NCI-H524 treated with DMSO at 0.1 percent for 48 hours (cell line): ENCODE measurements at regions not wholly inside any gene's neighbourhood (a gene's known extent, or its start where the extent isn't known, plus 50 kb on each side); places are given as distances from the start of the nearest gene placed in this dataset.

Source experiments
- DNase-seq: peaks from one replicate; lab custom pipeline; 2025; lab: John Stamatoyannopoulos, UW

- DNase-seq: no peak
Measured at GRCh38 chr2:201968476-201968875, 65.2 kb upstream of the FZD7 start.

DNA sequence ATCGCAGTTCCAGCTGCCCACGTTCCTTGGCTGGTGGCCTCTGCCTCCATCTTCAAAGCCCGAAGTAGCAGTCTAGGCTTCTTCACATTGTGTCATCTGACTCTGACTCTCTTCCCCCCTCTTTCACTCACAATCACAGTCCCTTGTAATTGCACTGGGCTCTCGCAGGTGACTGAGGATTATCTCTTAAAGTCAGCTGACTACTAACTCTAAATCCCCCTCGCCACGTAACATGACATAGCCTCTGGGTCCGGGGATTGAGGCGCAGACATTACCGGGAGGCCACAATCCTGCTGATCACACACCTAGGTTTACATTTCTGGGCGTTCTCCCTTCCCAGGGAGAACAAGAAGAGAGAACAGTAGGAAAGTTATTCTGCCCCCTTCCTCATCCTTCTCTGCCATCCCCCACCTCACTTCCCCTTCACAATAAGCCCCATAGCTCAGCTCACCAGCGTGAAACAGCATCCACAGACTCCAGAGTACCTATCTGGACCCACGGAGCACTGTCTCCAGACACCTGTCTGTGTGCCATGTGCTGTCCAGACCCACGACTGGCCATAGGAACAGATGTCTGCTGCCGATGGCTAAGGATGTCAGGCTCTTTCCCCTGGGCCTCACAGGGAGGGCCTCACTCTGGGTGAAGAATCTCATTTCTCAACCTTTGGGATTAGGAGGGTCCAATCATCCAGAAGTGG is 64.3 kb upstream of the FZD7 start:
- DNase-seq: no peak

- no peak for DNase-seq
Measured at GRCh38 chr2:201969938-201970785, 63.5 kb upstream of the FZD7 start.

DNA sequence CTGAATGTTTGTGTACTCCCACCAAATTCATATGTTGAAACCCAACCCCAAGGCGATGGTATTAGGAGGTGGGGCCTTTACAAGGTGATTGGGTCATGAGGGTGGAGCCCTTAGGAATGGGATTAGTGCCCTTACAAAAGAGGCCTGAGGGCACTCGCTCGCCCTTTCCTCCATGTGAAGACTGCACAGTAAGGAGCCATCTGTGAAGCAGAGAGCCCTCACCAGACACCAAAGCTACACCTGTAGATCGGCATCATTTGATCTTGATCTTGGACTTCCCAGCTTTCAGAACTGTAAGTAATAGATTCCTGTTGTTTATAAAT is 62.9 kb upstream of the FZD7 start:
- no peak for DNase-seq

GRCh38 chr2:201971531-201972228 is 62.0 kb upstream of the FZD7 start:
- no peak for DNase-seq

- DNase-seq: no peak
Measured at GRCh38 chr2:201972621-201973255, 60.9 kb upstream of the FZD7 start.

GRCh38 chr2:201973305-201973928 is 60.2 kb upstream of the FZD7 start:
- no peak for DNase-seq

GRCh38 chr2:201974171-201975100 is 59.2 kb upstream of the FZD7 start:
- no peak for DNase-seq

GRCh38 chr2:201975434-201975833 is 58.2 kb upstream of the FZD7 start:
- DNase-seq: no peak

DNA sequence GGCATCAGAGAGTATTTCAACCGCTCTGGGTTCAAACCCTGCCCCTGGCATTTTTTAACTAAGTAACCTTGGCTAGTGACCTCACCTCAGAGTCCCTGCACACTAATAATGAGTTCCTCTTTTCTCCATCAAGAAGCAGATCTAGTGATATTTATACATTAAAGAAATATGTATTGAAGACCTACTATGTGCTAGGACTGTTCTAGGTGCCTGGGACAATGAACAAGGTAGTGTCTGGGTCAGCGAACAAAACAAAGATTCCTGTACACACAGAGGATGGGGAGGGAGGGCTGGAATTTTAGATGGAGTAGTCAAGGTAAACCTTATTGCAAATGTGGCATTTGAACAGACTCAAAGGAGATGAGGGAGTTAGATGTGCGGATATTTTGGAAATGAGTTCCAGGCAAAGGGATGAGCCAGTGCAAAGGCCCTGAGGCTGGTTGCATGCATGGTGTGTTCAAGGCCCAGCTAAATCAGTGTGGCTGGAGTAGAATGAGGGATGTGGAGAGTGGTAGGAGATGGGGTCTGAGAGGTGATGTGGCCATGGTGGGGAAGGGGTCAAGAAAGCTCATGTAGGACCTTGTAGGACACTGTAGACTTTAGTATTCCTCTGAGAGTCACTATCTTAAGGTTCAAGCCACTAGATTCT is 57.6 kb upstream of the FZD7 start:
- no peak for DNase-seq

- DNase-seq: no peak
Measured at GRCh38 chr2:201977651-201978050, 56.0 kb upstream of the FZD7 start.

GRCh38 chr2:201978333-201978732 is 55.3 kb upstream of the FZD7 start:
- no peak for DNase-seq

- peak; percentile 70 for DNase-seq
Measured at GRCh38 chr2:201978986-201979385, 54.7 kb upstream of the FZD7 start.

DNA sequence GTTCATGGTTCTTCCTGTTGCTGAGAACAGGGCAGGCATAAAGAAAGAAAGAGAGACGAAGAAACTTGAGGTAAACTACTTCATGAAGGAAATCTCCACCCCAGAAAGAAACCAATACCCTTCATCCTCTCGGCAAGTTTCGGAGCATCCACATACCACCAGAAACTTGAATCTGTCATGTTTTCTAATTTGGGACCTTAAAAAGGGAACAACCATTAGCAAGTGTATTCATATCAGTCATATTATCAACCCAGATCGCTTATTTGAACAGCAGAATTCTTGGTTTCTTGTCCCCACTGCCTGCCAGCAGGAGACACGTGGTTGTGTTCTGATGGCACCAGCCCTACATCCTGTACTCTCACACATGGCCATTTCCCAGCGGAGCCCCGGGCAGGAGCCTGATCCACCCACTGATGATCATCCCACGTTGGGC is 53.2 kb upstream of the FZD7 start:
- no peak for DNase-seq

DNA sequence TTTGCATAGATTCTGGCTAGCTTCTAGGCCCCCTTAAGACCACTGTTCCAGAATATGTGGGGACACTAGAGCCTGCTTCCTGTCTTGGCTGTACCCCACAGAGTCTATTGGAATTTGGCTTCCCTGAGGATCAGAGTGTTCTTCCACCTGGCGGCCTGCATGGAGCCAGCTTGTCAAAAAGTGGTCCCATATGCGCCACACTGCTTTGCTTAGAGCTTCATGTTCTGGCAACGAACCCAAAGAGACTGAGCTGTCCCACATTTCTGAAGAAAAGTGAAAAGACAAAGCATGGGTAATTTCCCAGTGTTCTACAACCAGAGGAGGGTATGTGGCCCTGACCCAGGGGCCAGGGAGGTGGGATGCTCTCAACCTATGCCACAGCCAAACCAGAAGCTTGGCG is 52.7 kb upstream of the FZD7 start:
- no peak for DNase-seq

- DNase-seq: no peak
Measured at GRCh38 chr2:201983174-201983573, 50.5 kb upstream of the FZD7 start.

DNA sequence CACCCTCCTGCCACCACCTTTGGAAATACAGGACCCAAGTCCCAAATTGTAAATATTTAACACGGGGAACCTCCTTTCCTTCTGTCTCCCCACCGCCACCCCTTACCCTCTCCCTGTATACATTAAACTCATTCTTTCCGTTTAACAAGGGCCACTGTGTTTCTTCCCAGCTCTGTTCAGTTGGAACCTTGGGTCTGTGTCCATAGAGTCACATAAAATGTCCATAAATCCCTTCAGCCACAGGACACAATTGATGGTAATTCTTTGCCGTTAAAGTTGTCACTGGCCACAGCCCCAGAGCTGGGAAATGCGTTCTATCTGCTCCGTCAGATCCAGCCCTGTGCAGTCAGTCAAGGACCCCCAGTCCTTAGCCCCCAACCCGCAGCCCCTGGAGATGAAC is 49.9 kb upstream of the FZD7 start:
- DNase-seq: no peak
